CD1c-positive myeloid dendritic cell (primary cell): ENCODE measurements at regions not wholly inside any gene's neighbourhood (a gene's known extent, or its start where the extent isn't known, plus 50 kb on each side); places are given as distances from the start of the nearest gene placed in this dataset.

ENCODE experiments used
- DNase-seq: peaks from one replicate; pipeline ENCODE4 v3.0.0-alpha.2; 2016; ENCODE audit errors: extremely low spot score

- no peak for DNase-seq
Measured at GRCh38 chr5:33369485-33370465, 71.0 kb upstream of the TARS1 start.

DNA sequence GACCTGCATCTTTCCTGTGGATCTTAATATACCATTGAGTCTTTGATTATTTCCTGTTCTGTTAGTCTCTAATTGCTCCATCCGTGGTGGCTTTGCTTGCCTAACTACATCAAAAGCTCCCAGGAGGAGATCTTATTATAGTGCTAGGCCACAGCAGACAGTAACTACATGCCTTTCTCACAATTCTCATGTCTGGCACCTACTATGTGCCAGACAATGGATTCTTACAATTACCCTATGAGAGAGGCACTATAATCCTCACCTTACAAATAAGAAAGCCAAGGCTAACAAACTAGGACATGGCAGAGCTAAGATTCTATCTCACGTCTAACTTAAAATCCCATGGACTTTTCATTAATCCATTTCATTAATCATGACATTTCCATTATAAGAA lies 70.3 kb upstream of the TARS1 start:
- no peak for DNase-seq

DNA sequence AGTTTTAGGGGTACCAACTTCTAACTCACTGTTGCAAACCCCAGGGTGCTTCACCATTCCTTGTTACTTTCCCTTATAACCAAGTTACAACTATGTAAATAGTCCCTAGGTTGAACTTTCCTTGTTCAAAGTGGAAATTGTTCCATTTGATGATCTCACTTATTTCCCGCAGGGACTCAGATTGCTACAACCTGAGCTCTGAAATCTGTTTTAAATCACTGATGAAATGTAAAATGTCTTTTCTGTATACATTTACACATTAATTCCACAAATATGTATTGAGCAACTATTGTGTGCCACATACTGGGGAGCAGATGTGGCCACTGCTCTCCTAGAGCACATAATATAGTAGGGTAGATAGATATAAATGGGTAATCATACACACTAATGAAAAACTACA lies 69.1 kb upstream of the TARS1 start:
- no peak for DNase-seq

GRCh38 chr5:33372721-33373472 lies 67.9 kb upstream of the TARS1 start:
- no peak for DNase-seq

DNA sequence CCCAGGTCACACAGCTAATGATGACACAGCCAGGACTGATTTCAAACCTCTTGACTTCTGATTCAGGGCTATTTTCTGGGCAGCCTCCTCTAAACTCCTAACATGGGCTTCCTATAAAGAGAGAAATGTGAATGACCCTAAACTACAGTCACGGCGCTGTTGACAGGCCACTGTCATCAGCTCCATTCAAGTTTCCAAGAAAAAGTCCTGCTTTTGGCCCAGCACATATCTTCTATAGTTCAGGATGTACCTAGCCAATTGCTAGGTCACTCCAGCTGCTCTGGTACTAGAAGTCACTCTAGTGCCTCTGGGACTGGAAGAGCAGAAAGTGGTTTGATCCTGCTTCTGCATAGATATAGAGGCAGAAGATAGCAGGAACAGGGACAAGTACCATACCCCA lies 64.9 kb upstream of the TARS1 start:
- no peak for DNase-seq

DNA sequence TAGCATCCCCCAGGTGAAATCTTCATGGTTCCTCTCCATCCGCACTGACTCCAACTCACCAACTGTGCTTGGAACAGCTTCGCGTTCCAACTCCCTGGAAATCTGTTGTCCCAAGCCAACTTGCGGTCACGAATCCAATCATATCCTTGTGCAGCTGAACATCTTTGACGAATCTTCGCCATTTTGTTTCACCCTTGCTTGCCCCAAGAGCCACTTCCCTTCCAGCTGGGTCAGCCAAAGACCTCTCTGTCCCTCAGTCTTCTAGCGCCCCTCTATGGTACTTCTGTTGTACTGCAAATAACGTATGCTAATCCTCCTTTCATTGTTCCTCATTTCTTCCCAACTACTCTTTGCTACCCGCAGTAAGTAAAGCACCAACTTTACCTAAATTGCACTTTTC lies 61.0 kb upstream of the TARS1 start:
- peak; percentile 73 for DNase-seq

DNA sequence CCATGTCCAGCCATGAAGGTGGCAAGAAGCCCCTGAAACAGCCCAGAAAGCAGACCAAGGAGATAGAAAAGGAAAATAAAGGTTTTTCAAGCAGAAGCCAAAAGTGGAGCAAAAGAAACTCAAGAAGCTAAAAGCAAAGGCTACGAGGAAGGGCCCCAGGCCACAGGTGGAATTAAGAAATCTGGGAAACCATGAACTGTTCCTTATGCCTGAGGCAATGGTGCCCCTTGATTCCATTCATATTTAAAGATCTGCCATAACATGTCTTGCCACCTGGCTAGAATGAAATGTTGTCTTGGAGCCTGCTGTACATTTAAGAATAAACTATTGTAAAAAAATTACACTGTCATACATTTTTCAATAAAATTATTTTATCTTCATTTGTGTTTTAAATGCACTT lies 59.5 kb upstream of the TARS1 start:
- DNase-seq: no peak
